Activated CD8-positive, alpha-beta memory T cell treated with anti-CD3 and anti-CD28 coated beads, Interleukin-2, amount 50 U/mL, for 24 hours (primary cell): ENCODE measurements at regions not wholly inside any gene's neighbourhood (a gene's known extent, or its start where the extent isn't known, plus 50 kb on each side); places are given as distances from the start of the nearest gene placed in this dataset.

Experiments
- DNase-seq: peaks from one replicate; pipeline ENCODE4 v3.0.0-alpha.2; 2020; ENCODE audit errors: extremely low read depth

GRCh38 chr3:5069627-5070026 is 52.5 kb upstream of the ARL8B start:
- no peak for DNase-seq

- DNase-seq = no peak
These were observed 51.0 kb upstream of the ARL8B start for GRCh38 chr3:5071061-5071460.

GRCh38 chr3:5072100-5072816 is 49.8 kb upstream of the ARL8B start:
- DNase-seq = no peak
